HuH-7.5 (cell line): ENCODE measurements at regions not wholly inside any gene's neighbourhood (a gene's known extent, or its start where the extent isn't known, plus 50 kb on each side); places are given as distances from the start of the nearest gene placed in this dataset.

Source experiments
- DNase-seq: peaks from one replicate; pipeline ENCODE4 v3.0.0; 2011; ENCODE audit warnings: low spot score

- DNase-seq, result no peak
Measured at GRCh38 chr10:75294518-75294865, 58.7 kb upstream of the COMTD1 start.

GRCh38 chr10:75294031-75294437 lies 58.3 kb upstream of the COMTD1 start:
- DNase-seq, result no peak

GRCh38 chr10:75293446-75293820 lies 57.7 kb upstream of the COMTD1 start:
- DNase-seq, result no peak

DNA sequence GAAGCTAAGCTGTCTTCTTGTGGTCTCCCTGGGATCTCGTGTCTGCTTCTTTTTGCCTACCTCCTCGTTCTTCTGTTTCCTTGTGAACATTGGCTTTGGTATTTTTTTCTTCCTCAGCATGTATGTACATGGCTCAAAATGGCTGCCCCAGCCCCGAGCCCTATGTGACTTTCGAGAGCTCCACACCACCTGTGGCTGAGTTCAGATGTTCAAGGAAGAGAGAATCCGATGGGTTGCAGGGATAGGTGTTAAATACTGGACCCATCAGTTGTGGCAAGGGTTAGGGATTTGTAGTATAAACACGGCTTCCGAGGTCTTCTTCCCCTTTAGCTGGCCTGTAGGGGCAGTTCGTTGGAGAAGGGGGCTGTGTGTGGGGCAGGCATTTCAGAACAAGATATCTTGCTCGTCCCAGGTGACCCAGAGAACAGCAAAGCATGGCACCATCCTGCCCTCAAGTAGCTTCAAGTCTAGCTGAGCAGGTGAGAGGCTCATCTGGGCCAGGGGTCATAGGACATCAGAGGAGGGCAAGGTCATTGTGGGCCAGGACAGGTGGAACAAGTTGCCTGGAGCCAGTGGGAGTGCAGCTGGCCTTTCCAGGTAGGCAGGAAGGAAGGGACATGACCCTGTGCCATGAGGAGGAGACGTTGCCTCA lies 57.2 kb upstream of the COMTD1 start:
- DNase-seq, result no peak

DNA sequence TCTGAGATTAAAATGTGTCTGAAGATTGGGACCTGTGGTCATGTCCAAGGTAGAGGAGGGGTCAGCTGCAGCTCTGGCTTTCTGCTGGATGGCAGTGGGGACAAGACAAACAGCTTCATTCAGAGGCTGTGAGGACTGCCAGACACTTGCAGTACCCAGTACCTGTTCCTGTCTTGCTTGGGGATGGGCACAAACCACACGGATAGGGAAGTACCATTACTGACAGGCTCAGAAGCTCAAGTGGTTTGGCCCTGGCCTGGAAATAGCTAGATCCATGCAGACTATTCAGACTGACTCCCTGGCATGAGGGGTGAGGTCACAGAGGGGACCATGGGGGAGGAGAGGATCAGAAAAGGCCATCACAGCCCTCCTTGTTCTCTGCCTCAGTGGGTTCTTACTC lies 56.0 kb upstream of the COMTD1 start:
- no peak for DNase-seq

DNA sequence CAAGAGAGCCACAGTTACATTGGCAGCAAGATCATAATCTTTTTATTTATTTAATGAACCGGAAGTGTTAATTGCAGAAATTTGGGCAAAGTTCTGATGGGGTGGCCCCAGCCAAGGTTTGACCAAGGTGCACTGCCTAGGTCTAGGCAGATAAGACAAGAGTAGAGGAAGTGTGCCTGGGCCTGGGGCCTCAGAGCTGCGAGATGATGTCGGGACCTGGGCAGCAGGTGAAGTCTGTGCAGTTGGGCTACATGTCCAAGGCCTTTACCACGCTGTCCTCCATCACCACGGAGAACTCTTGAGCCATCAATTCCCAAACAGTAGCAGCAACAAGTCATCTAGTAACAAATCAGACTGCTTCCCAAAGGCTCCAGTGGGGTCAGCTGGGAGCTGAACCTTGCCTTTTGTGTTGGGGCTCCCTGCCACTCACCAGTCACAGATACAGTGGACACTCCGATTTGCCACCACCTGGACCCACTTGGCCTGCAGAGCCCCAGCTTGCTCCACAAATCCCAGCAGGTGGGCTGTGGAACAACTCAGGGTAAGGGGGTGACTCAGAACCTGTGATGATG lies 52.5 kb upstream of the COMTD1 start:
- DNase-seq, result no peak

DNA sequence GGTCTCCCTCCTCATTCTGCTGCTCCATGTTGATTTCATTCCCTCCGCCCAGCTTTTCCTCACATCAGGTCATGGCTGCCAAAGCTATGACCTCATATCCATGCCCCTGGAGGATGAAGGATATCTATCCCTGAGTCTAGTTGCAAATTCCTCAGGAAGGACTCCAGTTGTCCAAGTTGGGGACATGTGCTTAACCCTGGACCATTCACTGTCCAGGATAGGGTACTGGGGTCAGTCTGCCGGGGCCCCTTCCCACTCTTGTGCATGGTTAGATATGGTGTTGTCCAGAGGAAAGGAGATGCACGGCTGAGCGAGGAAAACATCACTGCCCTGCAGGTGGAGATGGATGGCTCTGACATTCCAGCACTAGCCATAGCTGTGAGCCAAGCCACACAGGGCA lies 51.9 kb upstream of the COMTD1 start:
- no peak for DNase-seq

GRCh38 chr10:75286901-75287300 lies 51.1 kb upstream of the COMTD1 start:
- no peak for DNase-seq
